ENCODE measurements at regions not wholly inside any gene's neighbourhood (a gene's known extent, or its start where the extent isn't known, plus 50 kb on each side); places are given as distances from the start of the nearest gene placed in this dataset.

DNA sequence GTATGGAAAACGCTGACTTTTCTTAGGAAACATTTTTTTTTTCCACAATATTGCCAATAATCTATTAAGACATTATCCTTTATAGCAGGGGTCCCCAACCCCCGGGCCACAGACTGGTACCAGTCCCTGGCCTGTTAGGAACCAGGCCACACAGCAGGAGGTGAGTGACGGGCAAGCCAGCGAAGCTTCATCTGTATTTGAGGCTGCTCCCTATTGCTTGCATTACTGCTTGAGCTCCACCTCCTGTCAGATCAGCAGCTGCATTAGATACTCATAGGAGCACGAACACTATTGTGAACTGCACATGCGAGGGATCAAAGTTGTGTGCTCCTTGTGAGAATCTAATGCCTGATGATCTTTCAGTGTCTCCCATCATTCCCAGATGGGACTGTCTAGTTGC is 793.7 kb downstream of the SLITRK5 start (continued):
- TF ChIP-seq ZNF766 (CRISPR knock-in tag; conservative IDR thresholded peaks at IDR 0.05) (no peak), ARID3A (IDR thresholded peaks at IDR 0.05; ENCODE audit: borderline replicate concordance, low read depth, low read length) (no peak)

DNA sequence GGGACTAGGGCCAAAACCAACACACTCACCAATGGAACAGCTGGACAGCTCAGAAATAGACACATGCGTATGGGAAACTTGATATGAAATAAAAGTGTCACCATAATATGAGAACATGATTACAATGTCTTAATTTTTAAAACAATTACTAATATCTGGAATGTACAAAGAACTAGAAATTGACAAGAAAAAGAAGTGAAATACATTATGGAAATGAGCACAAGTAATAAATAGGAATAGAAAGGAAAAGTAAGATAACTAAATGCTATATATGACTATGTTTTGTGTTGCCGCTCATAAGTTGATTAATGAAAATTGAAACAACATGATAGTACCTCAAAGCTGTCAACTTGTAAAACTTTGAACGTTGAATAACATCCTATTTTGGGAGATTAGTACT is 801.1 kb downstream of the SLITRK5 start:
- ATAC-seq (no peak), FAIRE-seq (no peak), DNase-seq (ENCODE audit: extremely low read depth in 1 of 4, low spot score in 3 of 4) (no peak)
- no peaks in the 10 kb centered on the region for H3K79me2 ChIP-seq (ENCODE audit: control insufficient read depth, insufficient read depth, low read length)
- ChIA-PET POLR2A (no interaction called here), CTCF (ENCODE audit: low intra/inter-chr PET ratio) (no interaction called here)
- H2AFZ ChIP-seq (ENCODE audit: low read depth, low read length) = no peak overlapping the region
- BruUV-seq (replicated peaks) = no TSS peak
- H4K20me1 ChIP-seq (replicated peaks; ENCODE audit: control insufficient read depth, insufficient read depth, low read length) = no peaks in the 10 kb centered on the region
- no peak overlapping the region for H3K27ac ChIP-seq (ENCODE audit: extremely low read depth, low read depth, low read length)
- WGBS (ENCODE audit: insufficient coverage, low coverage, missing lambda C conversion rate) = 0% methylated on average over 3 of the region's 3 CpGs
- in situ Hi-C loops (cut with MboI) (no loop called here), intact Hi-C loops (cut with micrococcal nuclease) (no loop called here)
- no peak overlapping the region for H3K9ac ChIP-seq (ENCODE audit: insufficient read depth in 1 of 2, low read depth in 2 of 2, low read length in 2 of 2)
- H3K9me1 ChIP-seq (ENCODE audit: control insufficient read depth, insufficient read depth, low read length) = no peaks in the 10 kb centered on the region
- H3K4me1 ChIP-seq (replicated peaks in 1 of 2; ENCODE audit: control insufficient read depth in 2 of 2, insufficient read depth in 2 of 2, low read length in 2 of 2) = no peaks in the 10 kb centered on the region
- H3K4me2 ChIP-seq (ENCODE audit: insufficient read depth, low read length) = no peak overlapping the region
- H3K9me3 ChIP-seq (replicated peaks; ENCODE audit: control insufficient read depth, insufficient read depth, low read depth, low read length) = no peaks in the 10 kb centered on the region
- H3K36me3 ChIP-seq (ENCODE audit: control insufficient read depth, insufficient read depth, low read length) = no peaks in the 10 kb centered on the region
- no peak overlapping the region for H3K4me3 ChIP-seq
- no peaks in the 10 kb centered on the region for H3K27me3 ChIP-seq (ENCODE audit: control insufficient read depth in 2 of 2, insufficient read depth in 2 of 2, low read length in 2 of 2)
- TF ChIP-seq ZKSCAN1 (IDR thresholded peaks at IDR 0.05; ENCODE audit: low read depth, low read length) = no peak
- TF ChIP-seq ZNF282 (CRISPR knock-in tag; IDR thresholded peaks at IDR 0.05) = no peak
- no peak for TF ChIP-seq ZFP36 (IDR thresholded peaks at IDR 0.05; ENCODE audit: low read depth, low read length, partially characterized antibody)
- TF ChIP-seq SMARCE1 (IDR thresholded peaks at IDR 0.05) = no peak
- TF ChIP-seq, protein P1, sequence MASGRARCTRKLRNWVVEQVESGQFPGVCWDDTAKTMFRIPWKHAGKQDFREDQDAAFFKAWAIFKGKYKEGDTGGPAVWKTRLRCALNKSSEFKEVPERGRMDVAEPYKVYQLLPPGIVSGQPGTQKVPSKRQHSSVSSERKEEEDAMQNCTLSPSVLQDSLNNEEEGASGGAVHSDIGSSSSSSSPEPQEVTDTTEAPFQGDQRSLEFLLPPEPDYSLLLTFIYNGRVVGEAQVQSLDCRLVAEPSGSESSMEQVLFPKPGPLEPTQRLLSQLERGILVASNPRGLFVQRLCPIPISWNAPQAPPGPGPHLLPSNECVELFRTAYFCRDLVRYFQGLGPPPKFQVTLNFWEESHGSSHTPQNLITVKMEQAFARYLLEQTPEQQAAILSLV (tag; IDR thresholded peaks at IDR 0.05) = no peak
- no peak for TF ChIP-seq DPF2 (IDR thresholded peaks at IDR 0.05)
- no peak for TF ChIP-seq ARHGAP35 (IDR thresholded peaks at IDR 0.05; ENCODE audit: partially characterized antibody)
- TF ChIP-seq GTF2A2 (tag; IDR thresholded peaks at IDR 0.05) = no peak
- TF ChIP-seq, protein P2, sequence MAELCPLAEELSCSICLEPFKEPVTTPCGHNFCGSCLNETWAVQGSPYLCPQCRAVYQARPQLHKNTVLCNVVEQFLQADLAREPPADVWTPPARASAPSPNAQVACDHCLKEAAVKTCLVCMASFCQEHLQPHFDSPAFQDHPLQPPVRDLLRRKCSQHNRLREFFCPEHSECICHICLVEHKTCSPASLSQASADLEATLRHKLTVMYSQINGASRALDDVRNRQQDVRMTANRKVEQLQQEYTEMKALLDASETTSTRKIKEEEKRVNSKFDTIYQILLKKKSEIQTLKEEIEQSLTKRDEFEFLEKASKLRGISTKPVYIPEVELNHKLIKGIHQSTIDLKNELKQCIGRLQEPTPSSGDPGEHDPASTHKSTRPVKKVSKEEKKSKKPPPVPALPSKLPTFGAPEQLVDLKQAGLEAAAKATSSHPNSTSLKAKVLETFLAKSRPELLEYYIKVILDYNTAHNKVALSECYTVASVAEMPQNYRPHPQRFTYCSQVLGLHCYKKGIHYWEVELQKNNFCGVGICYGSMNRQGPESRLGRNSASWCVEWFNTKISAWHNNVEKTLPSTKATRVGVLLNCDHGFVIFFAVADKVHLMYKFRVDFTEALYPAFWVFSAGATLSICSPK (IDR thresholded peaks at IDR 0.05; ENCODE audit: borderline replicate concordance) = no peak
- no peak for TF ChIP-seq YBX1 (IDR thresholded peaks at IDR 0.05)
- no peak for TF ChIP-seq DEAF1 (CRISPR knock-in tag; IDR thresholded peaks at IDR 0.05)
- no peak for TF ChIP-seq HNRNPH1 (optimal IDR thresholded peaks at IDR 0.05; ENCODE audit: low read depth, low read length)
- TF ChIP-seq ZNF395 (CRISPR knock-in tag; IDR thresholded peaks at IDR 0.05) = no peak

All from K562 (cell line).